Esophagus squamous epithelium (tissue), 5 donors: ENCODE measurements at regions not wholly inside any gene's neighbourhood (a gene's known extent, or its start where the extent isn't known, plus 50 kb on each side); places are given as distances from the start of the nearest gene placed in this dataset.
"Not testable (repeated sequence)": the region's sequence is repeated elsewhere in the genome, so short reads cannot be mapped to it uniquely, and the experiment has no call there.

Source experiments
- DNase-seq: peaks from one replicate; lab custom pipeline; 2025; lab: John Stamatoyannopoulos, UW
- H3K27ac ChIP-seq, 4 donors: fragments of 200-600 bp; sonication (generic); one replicate each; pipeline ENCODE4 v1.5.1; 2016 to 2019; ENCODE audit warnings: mild to moderate bottlenecking in 1 of 4
- H3K27me3 ChIP-seq, 4 donors: fragments of 200-600 bp; sonication (generic); 1 replicate in 3 of 4; 2 replicates in 1 of 4; pipeline versions ENCODE4 v1.5.1 to v1.6.0; 2017 to 2021; ENCODE audit warnings: antibody characterized with exemption in 1 of 4
- H3K36me3 ChIP-seq, 3 donors: fragments of 200-600 bp; sonication (generic); one replicate each; pipeline ENCODE4 v1.5.1; 2016 to 2019
- H3K4me1 ChIP-seq, 3 donors: fragments of 200-600 bp; sonication (generic); one replicate each; pipeline ENCODE4 v1.5.1; 2017 to 2019
- H3K4me3 ChIP-seq, 4 donors: fragments of 200-600 bp; sonication (generic); 1 replicate in 3 of 4; 2 replicates in 1 of 4; pipeline ENCODE4 v1.5.1; 2016 to 2019; ENCODE audit warnings: mild to moderate bottlenecking in 2 of 4, moderate library complexity in 1 of 4
- H3K9me3 ChIP-seq, 3 donors: fragments of 200-600 bp; sonication (generic); one replicate each; pipeline ENCODE4 v1.5.1; 2016 to 2019
- POLR2A ChIP-seq, 4 donors: fragments of 450-650 bp; IDR thresholded peaks; one replicate each; pipeline ENCODE4 v1.6.1; 2017; ENCODE audit warnings: antibody characterized with exemption in 4 of 4, mild to moderate bottlenecking in 4 of 4, moderate library complexity in 3 of 4
- WGBS, 2 donors: methylation state at CpG; one replicate each; pipeline ENCODE4 v1.1.5; 2018; 5-methylcytosine and 5-hydroxymethylcytosine counted together
- intact Hi-C: fragments of 100-400 bp; cut with DNase I; formaldehyde crosslinking; loops from one replicate; pipeline ENCODE4 v1.15.0; 2022
- TF ChIP-seq, protein P1 (sequence below), 6 experiments: fragments of 450-650 bp in 4 of 6; fragments of 200-600 bp in 2 of 6; sonication (generic) in 2 of 6; IDR thresholded peaks; one replicate each; pipeline ENCODE4 v1.5.1; 2016 to 2019; ENCODE audit warnings: antibody characterized with exemption in 6 of 6, mild to moderate bottlenecking in 4 of 6, moderate library complexity in 4 of 6
- donor health status: DM: yes; HTN: yes; CAD: no.

DNA sequence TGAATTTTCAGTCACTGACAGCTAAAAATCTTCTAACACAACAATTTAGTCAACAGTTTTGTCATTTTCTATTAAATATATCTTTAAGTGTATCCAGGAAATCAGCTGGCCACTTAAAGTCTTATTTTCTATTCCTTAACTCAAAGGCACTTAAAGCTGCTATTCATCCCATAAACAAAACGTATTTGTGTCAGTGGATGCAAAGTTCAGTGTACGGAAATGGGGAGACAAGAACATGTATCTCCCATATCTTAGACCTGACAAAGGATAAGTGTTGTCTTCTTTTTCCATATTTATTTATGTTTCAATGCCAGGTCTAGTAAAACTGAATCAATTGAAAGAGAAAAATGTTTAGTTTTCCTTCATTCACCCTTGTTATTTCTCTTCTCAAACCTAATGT is 409.8 kb upstream of the KLHL1 start:
- no peak overlapping the region for H3K27ac ChIP-seq
- intact Hi-C loops: no loop called here
- no peak for TF ChIP-seq POLR2A (IDR thresholded peaks at IDR 0.05)
- TF ChIP-seq, protein P1, sequence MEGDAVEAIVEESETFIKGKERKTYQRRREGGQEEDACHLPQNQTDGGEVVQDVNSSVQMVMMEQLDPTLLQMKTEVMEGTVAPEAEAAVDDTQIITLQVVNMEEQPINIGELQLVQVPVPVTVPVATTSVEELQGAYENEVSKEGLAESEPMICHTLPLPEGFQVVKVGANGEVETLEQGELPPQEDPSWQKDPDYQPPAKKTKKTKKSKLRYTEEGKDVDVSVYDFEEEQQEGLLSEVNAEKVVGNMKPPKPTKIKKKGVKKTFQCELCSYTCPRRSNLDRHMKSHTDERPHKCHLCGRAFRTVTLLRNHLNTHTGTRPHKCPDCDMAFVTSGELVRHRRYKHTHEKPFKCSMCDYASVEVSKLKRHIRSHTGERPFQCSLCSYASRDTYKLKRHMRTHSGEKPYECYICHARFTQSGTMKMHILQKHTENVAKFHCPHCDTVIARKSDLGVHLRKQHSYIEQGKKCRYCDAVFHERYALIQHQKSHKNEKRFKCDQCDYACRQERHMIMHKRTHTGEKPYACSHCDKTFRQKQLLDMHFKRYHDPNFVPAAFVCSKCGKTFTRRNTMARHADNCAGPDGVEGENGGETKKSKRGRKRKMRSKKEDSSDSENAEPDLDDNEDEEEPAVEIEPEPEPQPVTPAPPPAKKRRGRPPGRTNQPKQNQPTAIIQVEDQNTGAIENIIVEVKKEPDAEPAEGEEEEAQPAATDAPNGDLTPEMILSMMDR (IDR thresholded peaks at IDR 0.05): no peak
- no peak for DNase-seq
- no peaks in the 10 kb centered on the region for H3K27me3 ChIP-seq
- H3K36me3 ChIP-seq: no peaks in the 10 kb centered on the region
- H3K4me3 ChIP-seq: no peak overlapping the region
- H3K4me1 ChIP-seq: no peaks in the 10 kb centered on the region
- H3K9me3 ChIP-seq: peaks cover 0 to 3% (median 0%) of the 10 kb centered on the region in 3 donors
- 48 to 54% methylated on average over 2 of the region's 2 CpGs for WGBS, 2 donors

DNA sequence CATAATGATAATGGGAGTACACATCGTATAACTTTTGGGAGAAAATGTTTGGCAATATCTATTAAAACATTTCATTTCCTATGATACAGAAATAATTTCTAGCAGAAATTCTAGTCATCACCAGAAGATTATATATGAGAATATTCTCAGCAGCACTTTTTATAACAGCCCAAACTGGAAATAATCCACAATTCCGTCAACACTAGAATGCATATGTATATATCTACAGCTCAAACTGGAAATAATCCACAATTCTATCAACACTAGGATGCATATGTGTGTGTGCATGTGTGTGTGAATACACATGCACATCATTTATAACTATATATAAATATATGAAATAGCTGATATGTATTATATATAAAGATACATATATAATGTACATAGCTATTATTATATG is 408.0 kb upstream of the KLHL1 start:
- no peaks in the 10 kb centered on the region for H3K4me1 ChIP-seq
- intact Hi-C loops: no loop called here
- whole genome bisulfite sequencing, 2 donors: 69 to 73% methylated on average over 2 of the region's 2 CpGs
- H3K27me3 ChIP-seq: no peaks in the 10 kb centered on the region
- TF ChIP-seq, protein P1 (IDR thresholded peaks at IDR 0.05): no peak
- no peak for TF ChIP-seq POLR2A (IDR thresholded peaks at IDR 0.05)
- DNase-seq: no peak
- H3K4me3 ChIP-seq: no peak overlapping the region
- H3K36me3 ChIP-seq: no peaks in the 10 kb centered on the region
- no peak overlapping the region for H3K27ac ChIP-seq
- H3K9me3 ChIP-seq: peaks cover 0 to 3% (median 0%) of the 10 kb centered on the region in 3 donors

DNA sequence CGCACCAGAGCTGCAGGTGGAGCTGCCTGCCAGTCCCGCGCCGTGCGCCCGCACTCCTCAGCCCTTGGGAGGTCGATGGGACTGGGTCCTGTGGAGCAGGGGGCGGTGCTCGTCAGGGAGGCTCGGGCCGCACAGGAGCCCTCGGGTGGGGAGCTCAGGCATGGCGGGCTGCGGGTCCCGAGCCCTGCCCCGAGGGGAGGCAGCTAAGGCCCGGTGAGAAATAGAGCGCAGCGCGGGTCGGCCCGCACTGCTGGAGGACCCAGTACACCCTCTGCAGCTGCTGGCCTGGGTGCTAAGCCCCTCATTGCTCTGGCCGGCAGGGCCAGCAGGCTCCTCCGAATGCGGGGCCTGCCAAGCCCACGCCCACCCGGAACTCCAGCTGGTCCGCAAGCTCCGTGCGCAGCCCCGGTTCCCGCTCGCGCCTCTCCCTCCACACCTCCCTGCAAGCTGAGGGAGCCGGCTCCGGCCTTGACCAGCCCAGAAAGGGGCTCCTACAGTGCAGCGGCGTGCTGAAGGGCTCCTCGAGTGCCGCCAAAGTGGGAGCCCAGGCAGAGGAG is 403.7 kb upstream of the KLHL1 start:
- H3K4me1 ChIP-seq, intact Hi-C loops, H3K27me3 ChIP-seq, H3K4me3 ChIP-seq, H3K9me3 ChIP-seq, DNase-seq, H3K27ac ChIP-seq, H3K36me3 ChIP-seq: not testable (repeated sequence)
- WGBS, 2 donors: no CpG with 5 or more reads among the region's 40 CpGs

DNA sequence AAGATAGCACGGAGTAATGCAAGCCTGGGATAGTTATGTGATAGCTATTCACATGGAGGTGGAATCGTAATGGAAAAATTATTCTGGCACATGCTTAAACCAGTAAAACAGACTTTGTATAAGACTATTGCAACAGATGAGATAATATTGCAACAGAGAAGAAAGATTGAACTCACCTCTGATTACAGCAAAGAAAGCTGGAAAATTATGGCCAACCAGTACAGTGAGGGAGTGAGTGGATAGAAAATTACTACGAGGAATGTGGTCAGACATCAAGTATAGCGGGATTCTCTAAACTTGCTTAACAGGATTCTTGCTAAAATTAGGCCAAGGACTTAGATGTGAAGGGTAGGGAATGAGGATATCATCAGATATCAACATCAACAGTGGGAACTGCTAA is 397.6 kb upstream of the KLHL1 start:
- Histone ChIP-seq H3K4me1 (no peaks in the 10 kb centered on the region), H3K27ac (no peak overlapping the region), H3K4me3 (no peak overlapping the region), H3K27me3 (no peaks in the 10 kb centered on the region), H3K9me3 (no peaks in the 10 kb centered on the region), H3K36me3 (no peaks in the 10 kb centered on the region)
- no peak for DNase-seq
- intact Hi-C loops: no loop called here
- 71 to 74% methylated on average over 4 of the region's 4 CpGs for WGBS, 2 donors
- TF ChIP-seq POLR2A (IDR thresholded peaks at IDR 0.05): no peak
- TF ChIP-seq, protein P1 (IDR thresholded peaks at IDR 0.05): no peak

DNA sequence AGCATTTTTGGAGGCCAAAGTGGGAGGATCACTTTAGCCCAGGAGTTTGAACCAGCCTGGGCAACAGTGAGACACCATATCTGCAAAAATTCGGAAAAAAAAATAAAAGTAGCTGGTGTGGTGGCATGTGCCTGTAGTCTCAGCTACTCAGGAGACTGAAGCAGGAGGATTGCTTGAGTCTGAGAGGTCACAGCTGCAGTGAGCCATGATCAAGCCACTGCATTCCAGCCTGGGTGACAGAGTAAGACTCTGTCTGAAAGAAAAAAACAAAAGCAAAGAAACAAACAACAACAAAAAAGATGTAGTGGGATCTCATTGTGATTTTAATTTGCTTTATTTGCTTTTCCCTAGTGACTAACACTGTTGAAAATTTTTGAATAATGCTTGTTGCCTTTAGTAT is 394.7 kb upstream of the KLHL1 start:
- H3K27me3 ChIP-seq: no peaks in the 10 kb centered on the region
- no peaks in the 10 kb centered on the region for H3K9me3 ChIP-seq
- H3K36me3 ChIP-seq: no peaks in the 10 kb centered on the region
- 29 to 37% methylated on average over 1 of the region's 1 CpG for WGBS, 2 donors
- intact Hi-C loops: no loop called here
- H3K4me3 ChIP-seq: no peak overlapping the region
- H3K4me1 ChIP-seq: no peaks in the 10 kb centered on the region
- TF ChIP-seq POLR2A (IDR thresholded peaks at IDR 0.05): no peak
- TF ChIP-seq, protein P1 (IDR thresholded peaks at IDR 0.05): no peak
- no peak for DNase-seq
- H3K27ac ChIP-seq: no peak overlapping the region
